BJ (cell line): ENCODE measurements at regions not wholly inside any gene's neighbourhood (a gene's known extent, or its start where the extent isn't known, plus 50 kb on each side); places are given as distances from the start of the nearest gene placed in this dataset.

ENCODE experiments used
- CTCF ChIA-PET: fragments of 350-600 bp; formaldehyde crosslinking; extraction: SDS; loops from one replicate; lab custom pipeline; 2021; ENCODE audit warnings: antibody characterized with exemption, inconsistent platforms; lab: Yijun Ruan, JAX
- POLR2A ChIA-PET: fragments of 300-600 bp; sonication (Branson Sonifier 250); formaldehyde crosslinking; extraction: SDS; loops from one replicate; lab custom pipeline; 2021; ENCODE audit warnings: antibody characterized with exemption; lab: Charles Lee
- DNase-seq: peaks from one replicate; pipeline ENCODE4 v3.0.0-alpha.2; 2011; ENCODE audit warnings: low read depth
- H3K27me3 ChIP-seq: 2 replicates; pipeline ENCODE4 v1.6.0; 2011; ENCODE audit warnings: low read length; ENCODE audit not compliant: control insufficient read depth, insufficient read depth
- H3K36me3 ChIP-seq: 2 replicates; pipeline ENCODE4 v1.5.1; 2011; ENCODE audit warnings: low read length; ENCODE audit not compliant: control insufficient read depth, insufficient read depth
- H3K4me3 ChIP-seq: 2 replicates; pipeline ENCODE4 v1.5.1; 2011; ENCODE audit warnings: low read depth, mild to moderate bottlenecking, control low read depth, low read length
- TF ChIP-seq, protein P1 (sequence below): IDR thresholded peaks from 2 replicates; pipeline ENCODE4 v1.5.1; 2011; ENCODE audit warnings: low read depth, mild to moderate bottlenecking, control low read depth, inconsistent platforms, low read length, moderate library complexity; ENCODE audit not compliant: insufficient read depth

DNA sequence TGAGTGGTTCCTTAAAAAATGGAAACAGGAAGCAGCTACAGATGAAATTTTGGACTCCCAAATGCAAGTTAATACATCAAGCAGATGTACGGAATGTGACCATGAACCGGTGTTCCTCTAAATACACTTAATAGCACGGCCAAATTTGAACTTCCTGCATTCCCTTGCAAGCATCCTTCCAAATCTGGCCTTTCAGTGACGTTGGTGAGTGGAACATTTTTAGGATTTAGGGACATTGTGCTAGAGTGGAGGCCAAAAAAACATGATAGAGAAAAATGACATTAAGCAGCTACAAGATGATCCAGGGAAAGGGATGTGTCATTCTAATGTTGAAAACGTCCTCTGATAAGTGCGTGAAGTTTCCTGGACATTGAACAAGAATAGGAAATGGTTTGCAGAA is 62.1 kb downstream of the CTAGE1 start:
- no peaks in the 10 kb centered on the region for H3K36me3 ChIP-seq

DNA sequence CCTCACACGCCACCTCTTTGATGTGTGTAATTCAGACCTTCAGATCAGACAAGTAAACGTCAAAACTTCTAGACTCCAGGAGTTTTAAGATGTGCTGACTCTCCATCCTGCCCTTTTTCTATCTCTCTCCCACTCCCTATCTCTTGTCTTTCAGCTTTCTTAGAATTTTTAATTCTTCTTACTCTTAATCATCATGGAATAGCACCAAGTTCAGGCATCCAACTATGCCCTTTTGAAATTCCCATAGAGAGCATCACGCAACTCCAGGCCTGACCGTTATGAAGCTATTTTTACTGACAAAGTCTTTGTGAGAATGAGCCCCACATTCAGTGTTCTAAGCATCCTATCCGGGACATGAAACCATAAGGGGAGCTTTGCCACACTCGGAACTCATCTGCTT is 62.6 kb downstream of the CTAGE1 start:
- POLR2A ChIA-PET: no interaction called here
- no peaks in the 10 kb centered on the region for H3K36me3 ChIP-seq
- H3K4me3 ChIP-seq: no peak overlapping the region
- H3K27me3 ChIP-seq: peaks cover 17% of the 10 kb centered on the region
- DNase-seq: no peak
- TF ChIP-seq, protein P1, sequence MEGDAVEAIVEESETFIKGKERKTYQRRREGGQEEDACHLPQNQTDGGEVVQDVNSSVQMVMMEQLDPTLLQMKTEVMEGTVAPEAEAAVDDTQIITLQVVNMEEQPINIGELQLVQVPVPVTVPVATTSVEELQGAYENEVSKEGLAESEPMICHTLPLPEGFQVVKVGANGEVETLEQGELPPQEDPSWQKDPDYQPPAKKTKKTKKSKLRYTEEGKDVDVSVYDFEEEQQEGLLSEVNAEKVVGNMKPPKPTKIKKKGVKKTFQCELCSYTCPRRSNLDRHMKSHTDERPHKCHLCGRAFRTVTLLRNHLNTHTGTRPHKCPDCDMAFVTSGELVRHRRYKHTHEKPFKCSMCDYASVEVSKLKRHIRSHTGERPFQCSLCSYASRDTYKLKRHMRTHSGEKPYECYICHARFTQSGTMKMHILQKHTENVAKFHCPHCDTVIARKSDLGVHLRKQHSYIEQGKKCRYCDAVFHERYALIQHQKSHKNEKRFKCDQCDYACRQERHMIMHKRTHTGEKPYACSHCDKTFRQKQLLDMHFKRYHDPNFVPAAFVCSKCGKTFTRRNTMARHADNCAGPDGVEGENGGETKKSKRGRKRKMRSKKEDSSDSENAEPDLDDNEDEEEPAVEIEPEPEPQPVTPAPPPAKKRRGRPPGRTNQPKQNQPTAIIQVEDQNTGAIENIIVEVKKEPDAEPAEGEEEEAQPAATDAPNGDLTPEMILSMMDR: no peak
- CTCF ChIA-PET: interaction anchor here (1.7 kb wide), 1 partner anchor 208 kb away, joined by 3 read pairs; no protein-coding TSS in a partner anchor

More for the DNA sequence above, 62.1 kb downstream of the CTAGE1 start:
- CTCF ChIA-PET: interaction anchor here (0.7 to 1.7 kb wide), 3 partner anchors 9 to 207 kb away, joined by 3 to 4 read pairs (median 3); no protein-coding TSS in a partner anchor
- POLR2A ChIA-PET: no interaction called here
- Histone ChIP-seq H3K4me3 (no peak overlapping the region), H3K27me3 (peaks cover 17% of the 10 kb centered on the region)
- no peak for DNase-seq
- TF ChIP-seq, protein P1: no peak

DNA sequence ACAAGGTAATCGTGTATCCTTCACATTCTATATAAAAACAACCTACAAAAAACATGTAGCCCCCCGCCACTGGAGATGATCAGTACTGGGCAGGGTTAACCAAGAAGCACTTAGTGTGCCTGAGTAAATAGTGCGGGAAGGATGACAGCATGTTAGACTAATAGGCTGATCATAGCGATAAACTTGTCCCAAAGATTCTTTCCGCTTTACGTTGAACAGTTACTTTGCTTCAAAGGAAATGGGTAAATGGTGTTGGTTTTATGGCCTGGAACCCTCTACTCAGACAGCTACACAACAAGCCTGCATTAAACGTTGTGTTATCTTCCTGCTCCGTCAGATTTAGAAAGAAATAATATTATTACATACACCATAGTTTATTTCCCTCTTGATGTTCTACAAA is 67.7 kb downstream of the CTAGE1 start:
- H3K4me3 ChIP-seq: no peak overlapping the region
- peaks cover 34% of the 10 kb centered on the region for H3K27me3 ChIP-seq
- no peaks in the 10 kb centered on the region for H3K36me3 ChIP-seq
- ChIA-PET POLR2A (no interaction called here), CTCF (interaction anchor here (0.7 kb wide), 1 partner anchor 15 kb away, joined by 4 read pairs; no protein-coding TSS in a partner anchor)
- DNase-seq: no peak
- TF ChIP-seq, protein P1: no peak

DNA sequence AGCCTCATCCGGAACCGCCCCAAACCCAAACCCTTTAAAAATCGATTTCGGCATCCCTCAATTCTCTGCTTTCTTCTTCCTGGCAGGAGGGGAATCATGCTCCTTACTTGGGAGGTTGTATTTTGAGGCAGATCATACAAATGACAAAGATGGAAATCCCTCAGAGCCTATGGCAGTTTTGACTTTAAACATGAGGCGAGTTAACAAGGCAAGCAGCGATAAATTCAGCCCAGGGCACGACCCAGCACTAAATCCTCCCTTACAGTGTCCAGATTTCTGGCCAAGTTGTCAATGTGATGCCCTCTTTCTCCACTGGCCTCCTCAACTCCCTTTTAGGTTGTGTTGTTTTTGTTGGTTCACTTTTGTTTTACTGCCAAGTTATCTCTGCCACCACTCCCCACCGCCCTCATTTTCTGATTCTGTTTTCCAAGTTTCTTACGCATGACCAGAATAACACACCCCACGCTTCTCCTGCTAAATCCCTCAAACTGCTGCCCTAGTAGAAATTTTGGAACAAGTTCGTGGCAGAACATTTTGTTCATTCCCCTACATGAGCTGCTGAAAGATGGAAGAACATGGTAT is 68.3 kb downstream of the CTAGE1 start:
- Histone ChIP-seq H3K27me3 (peaks cover 36% of the 10 kb centered on the region), H3K4me3 (no peak overlapping the region; the same call in 1 of the 2 replicates), H3K36me3 (no peaks in the 10 kb centered on the region)
- ChIA-PET CTCF (interaction anchor here (0.7 kb wide), 1 partner anchor 15 kb away, joined by 4 read pairs; no protein-coding TSS in a partner anchor), POLR2A (no interaction called here)
- TF ChIP-seq, protein P1: no peak
- DNase-seq: no peak

DNA sequence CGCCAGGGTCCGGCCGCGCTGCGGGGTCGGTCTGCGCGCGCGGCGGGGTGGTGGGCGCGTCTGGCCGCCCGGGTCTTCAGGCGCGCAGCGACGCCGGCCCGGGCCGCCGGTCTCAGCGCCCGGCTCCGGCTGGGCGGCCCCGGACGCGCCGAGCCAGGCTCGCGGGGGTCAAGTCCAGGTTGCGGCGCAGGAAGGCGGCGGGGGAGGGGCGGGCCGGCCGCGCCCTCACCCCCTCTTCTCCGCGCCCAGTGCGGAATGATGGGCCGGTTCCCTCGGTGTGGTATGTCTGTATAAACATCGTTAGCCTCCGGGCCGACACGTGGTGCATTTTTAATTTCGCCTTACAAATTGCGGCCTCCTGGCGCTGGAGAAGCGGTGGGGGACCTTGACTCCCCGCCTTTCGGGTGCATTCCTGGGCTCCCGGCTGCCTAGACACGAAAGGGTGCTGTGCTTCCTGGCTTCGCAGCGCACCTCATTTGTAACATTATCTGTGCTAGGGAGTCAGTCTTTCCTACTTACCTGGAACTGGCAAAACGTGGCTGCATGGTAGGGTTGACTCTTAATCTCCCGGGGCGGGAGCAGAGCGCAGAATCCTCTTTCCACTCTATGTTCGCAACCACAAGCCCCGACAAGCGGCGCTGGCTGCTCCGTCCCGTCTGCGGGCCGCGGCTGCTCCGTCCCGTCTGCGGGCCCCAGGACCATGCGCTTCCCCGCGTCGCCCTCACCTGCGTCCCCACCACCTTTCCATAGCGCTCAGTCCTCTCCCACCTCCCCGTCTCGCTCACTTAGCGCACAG is 69.0 kb downstream of the CTAGE1 start:
- no peak for DNase-seq
- TF ChIP-seq, protein P1: no peak
- ChIA-PET CTCF (interaction anchor here (1.0 kb wide), 1 partner anchor 214 kb away, joined by 3 read pairs; no protein-coding TSS in a partner anchor), POLR2A (no interaction called here)
- Histone ChIP-seq H3K36me3 (no peaks in the 10 kb centered on the region), H3K27me3 (peaks cover 36% of the 10 kb centered on the region), H3K4me3 (peak overlapping the region; percentile 28)
